Lower leg skin (tissue), 3 donors: ENCODE measurements at regions not wholly inside any gene's neighbourhood (a gene's known extent, or its start where the extent isn't known, plus 50 kb on each side); places are given as distances from the start of the nearest gene placed in this dataset.
"Not testable (repeated sequence)": the region's sequence is repeated elsewhere in the genome, so short reads cannot be mapped to it uniquely, and the experiment has no call there.

ENCODE experiments used
- CTCF ChIP-seq, 3 donors: fragments of 450-650 bp; IDR thresholded peaks; one replicate each; pipeline ENCODE4 v1.5.1; 2016; ENCODE audit warnings: antibody characterized with exemption in 3 of 3, mild to moderate bottlenecking in 3 of 3, moderate library complexity in 2 of 3
- POLR2A ChIP-seq, 2 donors: fragments of 450-650 bp; IDR thresholded peaks; one replicate each; pipeline ENCODE4 v1.6.1; 2016 to 2017; ENCODE audit warnings: antibody characterized with exemption in 2 of 2, mild to moderate bottlenecking in 1 of 2, moderate library complexity in 1 of 2

- not testable (repeated sequence) for TF ChIP-seq POLR2A, CTCF (IDR thresholded peaks at IDR 0.05)
These were observed 143.4 kb upstream of the OR4E1 start for GRCh38 chr14:21817010-21817409.
